HG03060 (cell line): ENCODE measurements at regions not wholly inside any gene's neighbourhood (a gene's known extent, or its start where the extent isn't known, plus 50 kb on each side); places are given as distances from the start of the nearest gene placed in this dataset.

Experiments
- ATAC-seq: cut with Tn5 transposase; IDR thresholded peaks from one replicate; pipeline ENCODE4 v1.9.1; 2021; ENCODE audit warnings: low read depth, moderate number of reproducible peaks; ENCODE audit not compliant: unreplicated experiment

GRCh38 chr1:87652176-87652575 lies 323.5 kb downstream of the LMO4 start:
- ATAC-seq: no peak

GRCh38 chr1:87665151-87665550 lies 336.5 kb downstream of the LMO4 start:
- ATAC-seq: no peak

GRCh38 chr1:87666681-87667080 lies 338.0 kb downstream of the LMO4 start:
- no peak for ATAC-seq

- ATAC-seq: no peak
Measured at GRCh38 chr1:87669674-87670073, 341.0 kb downstream of the LMO4 start.

- ATAC-seq: no peak
Measured at GRCh38 chr1:87673309-87673708, 344.6 kb downstream of the LMO4 start.

- no peak for ATAC-seq
Measured at GRCh38 chr1:87673748-87674147, 345.1 kb downstream of the LMO4 start.

GRCh38 chr1:87674791-87675190 lies 346.1 kb downstream of the LMO4 start:
- no peak for ATAC-seq

GRCh38 chr1:87678266-87678665 lies 349.6 kb downstream of the LMO4 start:
- ATAC-seq: no peak

GRCh38 chr1:87682565-87682964 lies 353.9 kb downstream of the LMO4 start:
- ATAC-seq: no peak

GRCh38 chr1:87683196-87683956 lies 354.7 kb downstream of the LMO4 start:
- ATAC-seq: no peak

- no peak for ATAC-seq
Measured at GRCh38 chr1:87684194-87684593, 355.5 kb downstream of the LMO4 start.

- ATAC-seq: no peak
Measured at GRCh38 chr1:87684713-87685205, 356.1 kb downstream of the LMO4 start.

GRCh38 chr1:87685311-87686135 lies 356.8 kb downstream of the LMO4 start:
- ATAC-seq: no peak

GRCh38 chr1:87686136-87686495 lies 357.4 kb downstream of the LMO4 start:
- ATAC-seq: no peak

GRCh38 chr1:87686671-87687070 lies 358.0 kb downstream of the LMO4 start:
- no peak for ATAC-seq

GRCh38 chr1:87688136-87688535 lies 359.5 kb downstream of the LMO4 start:
- ATAC-seq: no peak

GRCh38 chr1:87689487-87689886 lies 360.8 kb downstream of the LMO4 start:
- ATAC-seq: no peak

- no peak for ATAC-seq
Measured at GRCh38 chr1:87696483-87696882, 367.8 kb downstream of the LMO4 start.

GRCh38 chr1:87702455-87702854 lies 373.8 kb downstream of the LMO4 start:
- ATAC-seq: no peak

GRCh38 chr1:87705233-87705632 lies 376.6 kb downstream of the LMO4 start:
- ATAC-seq: no peak

- ATAC-seq: no peak
Measured at GRCh38 chr1:87706203-87706602, 377.5 kb downstream of the LMO4 start.

GRCh38 chr1:87706779-87707228 lies 378.1 kb downstream of the LMO4 start:
- ATAC-seq: no peak
